WTC11 (cell line): ENCODE measurements at regions not wholly inside any gene's neighbourhood (a gene's known extent, or its start where the extent isn't known, plus 50 kb on each side); places are given as distances from the start of the nearest gene placed in this dataset.

Experiments used
- ATAC-seq: fragments of 200-7000 bp; cut with Tn5 transposase; 2 replicates; pipeline ENCODE4 v1.10.0; 2021; ENCODE audit warnings: mild to moderate bottlenecking, moderate library complexity
- CTCF ChIA-PET: fragments of 300-600 bp; sonication (Branson Sonifier 250); formaldehyde crosslinking; loops from one replicate; lab custom pipeline; 2021; ENCODE audit warnings: antibody characterized with exemption; lab: Charles Lee
- POLR2A ChIA-PET: fragments of 350-600 bp; sonication (Branson Sonifier 250); formaldehyde crosslinking; loops from one replicate; lab custom pipeline; 2021; ENCODE audit warnings: antibody characterized with exemption; lab: Charles Lee
- DNase-seq: peaks from one replicate; pipeline ENCODE4 v3.0.0; 2021; ENCODE audit warnings: low spot score
- H3K27ac Mint-ChIP-seq: 2 replicates; pipeline ENCODE4 v1.8.0; 2021; ENCODE audit warnings: mixed read lengths
- H3K27me3 Mint-ChIP-seq: 2 replicates; pipeline ENCODE4 v1.8.0; 2021; ENCODE audit warnings: low read depth, mild to moderate bottlenecking, moderate library complexity, mixed read lengths
- H3K36me3 Mint-ChIP-seq: 2 replicates; pipeline ENCODE4 v1.8.0; 2021; ENCODE audit warnings: mixed read lengths
- H3K4me1 Mint-ChIP-seq: 2 replicates; pipeline ENCODE4 v1.8.0; 2022; ENCODE audit warnings: mixed read lengths
- H3K4me3 Mint-ChIP-seq: 2 replicates; pipeline ENCODE4 v1.8.0; 2021; ENCODE audit warnings: mild to moderate bottlenecking, moderate library complexity, mixed read lengths
- H3K9me3 Mint-ChIP-seq: 2 replicates; pipeline ENCODE4 v1.8.0; 2021; ENCODE audit warnings: mixed read lengths
- CREM ChIP-seq: sonication (generic); formaldehyde crosslinking; IDR thresholded peaks from 2 replicates; pipeline ENCODE4 v1.8.1; 2022; ENCODE audit warnings: mild to moderate bottlenecking, missing genetic modification reagents, moderate library complexity
- ELF4 ChIP-seq: sonication (generic); formaldehyde crosslinking; IDR thresholded peaks from 2 replicates; pipeline ENCODE4 v1.8.1; 2022; ENCODE audit warnings: low read depth, mild to moderate bottlenecking, moderate library complexity, missing genetic modification reagents
- EMX1 ChIP-seq: fragments of 250-450 bp; sonication (Bioruptor Pico); IDR thresholded peaks from 2 replicates; pipeline ENCODE4 v1.8.0; 2021; ENCODE audit warnings: mild to moderate bottlenecking
- FOXJ3 ChIP-seq: sonication (generic); formaldehyde crosslinking; IDR thresholded peaks from 2 replicates; pipeline ENCODE4 v1.9.0; 2021; ENCODE audit warnings: missing genetic modification reagents, mild to moderate bottlenecking, borderline replicate concordance
- GTF2I ChIP-seq: fragments of 250-450 bp; sonication (Bioruptor Pico); conservative IDR thresholded peaks from 2 replicates; pipeline ENCODE4 v1.4.0; 2021; ENCODE audit warnings: mild to moderate bottlenecking
- NR2C2 ChIP-seq: sonication (generic); formaldehyde crosslinking; IDR thresholded peaks from 2 replicates; pipeline ENCODE4 v1.8.0; 2022; ENCODE audit warnings: mild to moderate bottlenecking, missing genetic modification reagents
- PRRX2 ChIP-seq: fragments of 250-450 bp; sonication (Bioruptor Pico); IDR thresholded peaks from 2 replicates; pipeline ENCODE4 v1.8.0; 2021; ENCODE audit warnings: mild to moderate bottlenecking
- SMAD3 ChIP-seq: sonication (generic); formaldehyde crosslinking; IDR thresholded peaks from 2 replicates; pipeline ENCODE4 v1.8.0; 2022; ENCODE audit warnings: missing genetic modification reagents, mild to moderate bottlenecking, borderline replicate concordance
- TEAD4 ChIP-seq: sonication (generic); formaldehyde crosslinking; IDR thresholded peaks from 2 replicates; pipeline ENCODE4 v1.8.0; 2022; ENCODE audit warnings: mild to moderate bottlenecking, missing genetic modification reagents
- ZNF317 ChIP-seq: sonication (generic); formaldehyde crosslinking; IDR thresholded peaks from 2 replicates; pipeline ENCODE4 v1.8.1; 2023; ENCODE audit warnings: low read depth, mild to moderate bottlenecking, moderate library complexity, missing genetic modification reagents, borderline replicate concordance
- ZNF416 ChIP-seq: fragments of 250-450 bp; sonication (Bioruptor Pico); IDR thresholded peaks from 2 replicates; pipeline ENCODE4 v1.9.0; 2021; ENCODE audit warnings: mild to moderate bottlenecking, inconsistent platforms
- TF ChIP-seq, protein P1 (sequence below): sonication (generic); formaldehyde crosslinking; IDR thresholded peaks from 2 replicates; pipeline ENCODE4 v1.8.0; 2022; ENCODE audit warnings: mild to moderate bottlenecking, missing genetic modification reagents
- TF ChIP-seq, protein P2 (sequence below): sonication (generic); formaldehyde crosslinking; IDR thresholded peaks from 2 replicates; pipeline ENCODE4 v1.8.1; 2023; ENCODE audit warnings: mild to moderate bottlenecking, missing genetic modification reagents, borderline replicate concordance
- TF ChIP-seq, protein P3 (sequence below): sonication (generic); formaldehyde crosslinking; IDR thresholded peaks from 2 replicates; pipeline ENCODE4 v1.8.0; 2022; ENCODE audit warnings: mild to moderate bottlenecking, missing genetic modification reagents
- TF ChIP-seq, protein P4 (sequence below): sonication (generic); formaldehyde crosslinking; IDR thresholded peaks from 2 replicates; pipeline ENCODE4 v1.8.1; 2022; ENCODE audit warnings: low read depth, missing genetic modification reagents, borderline replicate concordance
- TF ChIP-seq, protein P5 (sequence below): sonication (generic); formaldehyde crosslinking; IDR thresholded peaks from 2 replicates; pipeline ENCODE4 v1.8.0; 2023; ENCODE audit warnings: mild to moderate bottlenecking, missing genetic modification reagents
- TF ChIP-seq, protein P6 (sequence below): fragments of 250-450 bp; sonication (Bioruptor Pico); IDR thresholded peaks from 2 replicates; pipeline ENCODE4 v1.9.0; 2021; ENCODE audit warnings: mild to moderate bottlenecking
- TF ChIP-seq, protein P7 (sequence below): fragments of 250-450 bp; sonication (Bioruptor Pico); IDR thresholded peaks from 2 replicates; pipeline ENCODE4 v2.1.2; 2022; ENCODE audit warnings: mild to moderate bottlenecking, moderate library complexity
- TF ChIP-seq, protein P8 (sequence below): sonication (generic); formaldehyde crosslinking; IDR thresholded peaks from 2 replicates; pipeline ENCODE4 v1.8.1; 2022; ENCODE audit warnings: mild to moderate bottlenecking, missing genetic modification reagents, moderate library complexity, borderline replicate concordance

DNA sequence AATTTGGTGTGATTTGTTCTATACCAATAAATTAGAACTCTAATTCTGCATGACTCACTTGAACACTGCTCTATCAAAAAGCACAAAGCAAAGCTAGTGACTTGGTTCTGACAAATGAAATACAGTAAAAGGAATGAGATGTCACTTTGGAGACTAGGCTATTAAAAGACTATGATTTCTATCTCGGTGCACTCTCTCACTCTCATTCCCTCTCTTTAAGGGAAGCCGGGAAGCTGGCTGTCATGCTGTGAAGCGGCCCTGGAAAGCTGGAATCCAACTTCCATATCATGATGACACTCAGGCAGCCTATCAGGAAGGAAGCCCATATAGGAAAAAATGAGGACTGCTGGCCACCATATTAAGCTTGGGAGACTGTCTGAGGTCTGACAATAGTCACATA is 590.1 kb upstream of the CBLB start:
- Mint-ChIP-seq H3K27me3 (no peaks in the 10 kb centered on the region), H3K4me1 (peaks cover 13% of the 10 kb centered on the region), H3K27ac (no peak overlapping the region), H3K9me3 (peaks cover 35% of the 10 kb centered on the region), H3K4me3 (no peak overlapping the region), H3K36me3 (peaks cover 6% of the 10 kb centered on the region; the same call in 1 of the 2 replicates)
- ATAC-seq (no peak), DNase-seq (no peak)
- TF ChIP-seq PRRX2 (no peak), GTF2I (CRISPR knock-in tag) (no peak), ZNF317 (CRISPR knock-in tag) (no peak), ZNF416 (no peak)
- TF ChIP-seq, protein P1, sequence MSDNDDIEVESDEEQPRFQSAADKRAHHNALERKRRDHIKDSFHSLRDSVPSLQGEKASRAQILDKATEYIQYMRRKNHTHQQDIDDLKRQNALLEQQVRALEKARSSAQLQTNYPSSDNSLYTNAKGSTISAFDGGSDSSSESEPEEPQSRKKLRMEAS = no peak
- TF ChIP-seq, protein P2, sequence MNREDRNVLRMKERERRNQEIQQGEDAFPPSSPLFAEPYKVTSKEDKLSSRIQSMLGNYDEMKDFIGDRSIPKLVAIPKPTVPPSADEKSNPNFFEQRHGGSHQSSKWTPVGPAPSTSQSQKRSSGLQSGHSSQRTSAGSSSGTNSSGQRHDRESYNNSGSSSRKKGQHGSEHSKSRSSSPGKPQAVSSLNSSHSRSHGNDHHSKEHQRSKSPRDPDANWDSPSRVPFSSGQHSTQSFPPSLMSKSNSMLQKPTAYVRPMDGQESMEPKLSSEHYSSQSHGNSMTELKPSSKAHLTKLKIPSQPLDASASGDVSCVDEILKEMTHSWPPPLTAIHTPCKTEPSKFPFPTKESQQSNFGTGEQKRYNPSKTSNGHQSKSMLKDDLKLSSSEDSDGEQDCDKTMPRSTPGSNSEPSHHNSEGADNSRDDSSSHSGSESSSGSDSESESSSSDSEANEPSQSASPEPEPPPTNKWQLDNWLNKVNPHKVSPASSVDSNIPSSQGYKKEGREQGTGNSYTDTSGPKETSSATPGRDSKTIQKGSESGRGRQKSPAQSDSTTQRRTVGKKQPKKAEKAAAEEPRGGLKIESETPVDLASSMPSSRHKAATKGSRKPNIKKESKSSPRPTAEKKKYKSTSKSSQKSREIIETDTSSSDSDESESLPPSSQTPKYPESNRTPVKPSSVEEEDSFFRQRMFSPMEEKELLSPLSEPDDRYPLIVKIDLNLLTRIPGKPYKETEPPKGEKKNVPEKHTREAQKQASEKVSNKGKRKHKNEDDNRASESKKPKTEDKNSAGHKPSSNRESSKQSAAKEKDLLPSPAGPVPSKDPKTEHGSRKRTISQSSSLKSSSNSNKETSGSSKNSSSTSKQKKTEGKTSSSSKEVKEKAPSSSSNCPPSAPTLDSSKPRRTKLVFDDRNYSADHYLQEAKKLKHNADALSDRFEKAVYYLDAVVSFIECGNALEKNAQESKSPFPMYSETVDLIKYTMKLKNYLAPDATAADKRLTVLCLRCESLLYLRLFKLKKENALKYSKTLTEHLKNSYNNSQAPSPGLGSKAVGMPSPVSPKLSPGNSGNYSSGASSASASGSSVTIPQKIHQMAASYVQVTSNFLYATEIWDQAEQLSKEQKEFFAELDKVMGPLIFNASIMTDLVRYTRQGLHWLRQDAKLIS (CRISPR knock-in tag) = no peak
- POLR2A ChIA-PET = no interaction called here
- CTCF ChIA-PET = no interaction called here

DNA sequence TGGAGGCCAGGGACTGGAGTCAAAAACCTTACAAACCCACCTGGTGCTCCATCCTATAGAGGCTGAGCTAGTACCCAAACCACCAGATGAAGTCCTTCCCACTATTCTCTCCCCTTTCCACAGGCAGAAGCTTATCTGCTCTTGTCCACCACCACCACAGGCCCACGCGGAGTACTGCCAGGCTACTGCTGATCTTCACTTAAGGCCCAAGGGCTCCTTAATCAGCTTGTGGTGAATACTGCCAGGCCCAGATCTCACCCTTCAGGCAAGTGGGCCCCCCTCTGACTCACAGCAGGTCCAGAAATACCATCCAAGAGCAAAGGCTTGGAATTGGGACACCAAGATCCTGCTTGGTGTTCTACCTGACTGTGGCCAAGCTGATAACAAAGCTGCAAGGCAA is 598.1 kb upstream of the CBLB start:
- Mint-ChIP-seq H3K9me3 (peaks cover 45% of the 10 kb centered on the region), H3K27ac (no peak overlapping the region), H3K4me3 (no peak overlapping the region), H3K4me1 (no peaks in the 10 kb centered on the region), H3K36me3 (peaks cover 6% of the 10 kb centered on the region; the same call in 1 of the 2 replicates), H3K27me3 (no peaks in the 10 kb centered on the region)
- ATAC-seq = no peak
- CTCF ChIA-PET = no interaction called here
- TF ChIP-seq, protein P3, sequence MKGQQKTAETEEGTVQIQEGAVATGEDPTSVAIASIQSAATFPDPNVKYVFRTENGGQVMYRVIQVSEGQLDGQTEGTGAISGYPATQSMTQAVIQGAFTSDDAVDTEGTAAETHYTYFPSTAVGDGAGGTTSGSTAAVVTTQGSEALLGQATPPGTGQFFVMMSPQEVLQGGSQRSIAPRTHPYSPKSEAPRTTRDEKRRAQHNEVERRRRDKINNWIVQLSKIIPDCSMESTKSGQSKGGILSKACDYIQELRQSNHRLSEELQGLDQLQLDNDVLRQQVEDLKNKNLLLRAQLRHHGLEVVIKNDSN (CRISPR knock-in tag) = no peak
- TF ChIP-seq, protein P4, sequence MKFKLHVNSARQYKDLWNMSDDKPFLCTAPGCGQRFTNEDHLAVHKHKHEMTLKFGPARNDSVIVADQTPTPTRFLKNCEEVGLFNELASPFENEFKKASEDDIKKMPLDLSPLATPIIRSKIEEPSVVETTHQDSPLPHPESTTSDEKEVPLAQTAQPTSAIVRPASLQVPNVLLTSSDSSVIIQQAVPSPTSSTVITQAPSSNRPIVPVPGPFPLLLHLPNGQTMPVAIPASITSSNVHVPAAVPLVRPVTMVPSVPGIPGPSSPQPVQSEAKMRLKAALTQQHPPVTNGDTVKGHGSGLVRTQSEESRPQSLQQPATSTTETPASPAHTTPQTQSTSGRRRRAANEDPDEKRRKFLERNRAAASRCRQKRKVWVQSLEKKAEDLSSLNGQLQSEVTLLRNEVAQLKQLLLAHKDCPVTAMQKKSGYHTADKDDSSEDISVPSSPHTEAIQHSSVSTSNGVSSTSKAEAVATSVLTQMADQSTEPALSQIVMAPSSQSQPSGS (CRISPR knock-in tag) = no peak
- TF ChIP-seq ELF4 (no peak), EMX1 (no peak), SMAD3 (CRISPR knock-in tag) (no peak), NR2C2 (no peak), CREM (no peak), TEAD4 (CRISPR knock-in tag) (no peak), FOXJ3 (CRISPR knock-in tag) (no peak)
- TF ChIP-seq, protein P5, sequence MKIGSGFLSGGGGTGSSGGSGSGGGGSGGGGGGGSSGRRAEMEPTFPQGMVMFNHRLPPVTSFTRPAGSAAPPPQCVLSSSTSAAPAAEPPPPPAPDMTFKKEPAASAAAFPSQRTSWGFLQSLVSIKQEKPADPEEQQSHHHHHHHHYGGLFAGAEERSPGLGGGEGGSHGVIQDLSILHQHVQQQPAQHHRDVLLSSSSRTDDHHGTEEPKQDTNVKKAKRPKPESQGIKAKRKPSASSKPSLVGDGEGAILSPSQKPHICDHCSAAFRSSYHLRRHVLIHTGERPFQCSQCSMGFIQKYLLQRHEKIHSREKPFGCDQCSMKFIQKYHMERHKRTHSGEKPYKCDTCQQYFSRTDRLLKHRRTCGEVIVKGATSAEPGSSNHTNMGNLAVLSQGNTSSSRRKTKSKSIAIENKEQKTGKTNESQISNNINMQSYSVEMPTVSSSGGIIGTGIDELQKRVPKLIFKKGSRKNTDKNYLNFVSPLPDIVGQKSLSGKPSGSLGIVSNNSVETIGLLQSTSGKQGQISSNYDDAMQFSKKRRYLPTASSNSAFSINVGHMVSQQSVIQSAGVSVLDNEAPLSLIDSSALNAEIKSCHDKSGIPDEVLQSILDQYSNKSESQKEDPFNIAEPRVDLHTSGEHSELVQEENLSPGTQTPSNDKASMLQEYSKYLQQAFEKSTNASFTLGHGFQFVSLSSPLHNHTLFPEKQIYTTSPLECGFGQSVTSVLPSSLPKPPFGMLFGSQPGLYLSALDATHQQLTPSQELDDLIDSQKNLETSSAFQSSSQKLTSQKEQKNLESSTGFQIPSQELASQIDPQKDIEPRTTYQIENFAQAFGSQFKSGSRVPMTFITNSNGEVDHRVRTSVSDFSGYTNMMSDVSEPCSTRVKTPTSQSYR (CRISPR knock-in tag) = no peak
- TF ChIP-seq, protein P6, sequence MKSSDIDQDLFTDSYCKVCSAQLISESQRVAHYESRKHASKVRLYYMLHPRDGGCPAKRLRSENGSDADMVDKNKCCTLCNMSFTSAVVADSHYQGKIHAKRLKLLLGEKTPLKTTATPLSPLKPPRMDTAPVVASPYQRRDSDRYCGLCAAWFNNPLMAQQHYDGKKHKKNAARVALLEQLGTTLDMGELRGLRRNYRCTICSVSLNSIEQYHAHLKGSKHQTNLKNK (CRISPR knock-in tag) = no peak
- TF ChIP-seq, protein P7, sequence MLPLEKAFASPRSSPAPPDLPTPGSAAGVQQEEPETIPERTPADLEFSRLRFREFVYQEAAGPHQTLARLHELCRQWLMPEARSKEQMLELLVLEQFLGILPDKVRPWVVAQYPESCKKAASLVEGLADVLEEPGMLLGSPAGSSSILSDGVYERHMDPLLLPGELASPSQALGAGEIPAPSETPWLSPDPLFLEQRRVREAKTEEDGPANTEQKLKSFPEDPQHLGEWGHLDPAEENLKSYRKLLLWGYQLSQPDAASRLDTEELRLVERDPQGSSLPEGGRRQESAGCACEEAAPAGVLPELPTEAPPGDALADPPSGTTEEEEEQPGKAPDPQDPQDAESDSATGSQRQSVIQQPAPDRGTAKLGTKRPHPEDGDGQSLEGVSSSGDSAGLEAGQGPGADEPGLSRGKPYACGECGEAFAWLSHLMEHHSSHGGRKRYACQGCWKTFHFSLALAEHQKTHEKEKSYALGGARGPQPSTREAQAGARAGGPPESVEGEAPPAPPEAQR (CRISPR knock-in tag) = no peak
- TF ChIP-seq, protein P8, sequence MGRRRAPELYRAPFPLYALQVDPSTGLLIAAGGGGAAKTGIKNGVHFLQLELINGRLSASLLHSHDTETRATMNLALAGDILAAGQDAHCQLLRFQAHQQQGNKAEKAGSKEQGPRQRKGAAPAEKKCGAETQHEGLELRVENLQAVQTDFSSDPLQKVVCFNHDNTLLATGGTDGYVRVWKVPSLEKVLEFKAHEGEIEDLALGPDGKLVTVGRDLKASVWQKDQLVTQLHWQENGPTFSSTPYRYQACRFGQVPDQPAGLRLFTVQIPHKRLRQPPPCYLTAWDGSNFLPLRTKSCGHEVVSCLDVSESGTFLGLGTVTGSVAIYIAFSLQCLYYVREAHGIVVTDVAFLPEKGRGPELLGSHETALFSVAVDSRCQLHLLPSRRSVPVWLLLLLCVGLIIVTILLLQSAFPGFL (CRISPR knock-in tag) = no peak
- DNase-seq = no peak
- POLR2A ChIA-PET = no interaction called here
